DND-41 (cell line): ENCODE measurements at regions not wholly inside any gene's neighbourhood (a gene's known extent, or its start where the extent isn't known, plus 50 kb on each side); places are given as distances from the start of the nearest gene placed in this dataset.
A peak's percentile ranks its signal among the peaks of the same experiment; 100 is the strongest.

Experiments
- ATAC-seq: fragments of 200-7000 bp; cut with Tn5 transposase; 3 replicates; pipeline ENCODE4 v1.9.1; 2021; ENCODE audit warnings: low read depth; ENCODE audit not compliant: insufficient read depth
- DNase-seq: peaks from one replicate; pipeline ENCODE4 v3.0.0-alpha.2; 2020
- H2AFZ ChIP-seq: 2 replicates; pipeline ENCODE4 v1.6.0; 2012; ENCODE audit warnings: low read depth, low read length
- H3K27ac ChIP-seq: 2 replicates; pipeline ENCODE4 v1.5.1; 2012; ENCODE audit warnings: low read length, inconsistent platforms
- H3K27me3 ChIP-seq: fragments of 200-600 bp; sonication (generic); 2 replicates; pipeline ENCODE4 v1.6.0; 2012; ENCODE audit warnings: low read length, mild to moderate bottlenecking, inconsistent platforms; ENCODE audit not compliant: insufficient read depth, poor library complexity
- H3K36me3 ChIP-seq: 2 replicates; pipeline ENCODE4 v1.5.1; 2012; ENCODE audit warnings: low read length, inconsistent platforms; ENCODE audit not compliant: insufficient read depth
- H3K4me1 ChIP-seq: 2 replicates; pipeline ENCODE4 v1.5.1; 2012; ENCODE audit warnings: mild to moderate bottlenecking, low read length; ENCODE audit not compliant: insufficient read depth
- H3K4me2 ChIP-seq: 2 replicates; pipeline ENCODE4 v1.6.0; 2012; ENCODE audit warnings: mild to moderate bottlenecking, moderate library complexity, low read length, inconsistent platforms; ENCODE audit not compliant: insufficient read depth
- H3K4me3 ChIP-seq, 2 experiments: fragments of 200-600 bp in 1 of 2; shearing (Covaris generic) in 1 of 2; 2 replicates each; pipeline ENCODE4 v1.5.1; 2012 to 2016; ENCODE audit warnings: inconsistent platforms in 2 of 2, low read length in 2 of 2, mild to moderate bottlenecking in 2 of 2, low read depth in 1 of 2, moderate library complexity in 1 of 2
- H3K79me2 ChIP-seq: 2 replicates; pipeline ENCODE4 v1.6.0; 2012; ENCODE audit warnings: low read length, inconsistent platforms; ENCODE audit not compliant: insufficient read depth
- H3K9ac ChIP-seq: 2 replicates; pipeline ENCODE4 v1.6.0; 2012; ENCODE audit warnings: low read depth, mild to moderate bottlenecking, inconsistent platforms, low read length, moderate library complexity
- H3K9me3 ChIP-seq: 2 replicates; pipeline ENCODE4 v1.5.1; 2012; ENCODE audit warnings: low read length, moderate library complexity, mild to moderate bottlenecking, inconsistent platforms; ENCODE audit not compliant: insufficient read depth, severe bottlenecking
- H4K20me1 ChIP-seq: 2 replicates; pipeline ENCODE4 v1.6.0; 2012; ENCODE audit warnings: low read length; ENCODE audit not compliant: insufficient read depth
- CTCF ChIP-seq: IDR thresholded peaks from 2 replicates; pipeline ENCODE4 v1.5.1; 2012; ENCODE audit warnings: borderline replicate concordance, low read length, moderate library complexity, mild to moderate bottlenecking; ENCODE audit not compliant: poor library complexity, severe bottlenecking; ENCODE audit errors: extremely low read depth
- EZH2 ChIP-seq: IDR thresholded peaks from 3 replicates; pipeline ENCODE4 v1.6.1; 2012; ENCODE audit warnings: borderline replicate concordance, low read depth, mild to moderate bottlenecking, moderate library complexity, low read length, inconsistent platforms; ENCODE audit not compliant: severe bottlenecking

- Histone ChIP-seq H3K79me2 (no peaks in the 10 kb centered on the region), H3K4me2 (no peak overlapping the region), H3K9ac (no peak overlapping the region), H2AFZ (no peak overlapping the region), H3K27ac (peak overlapping the region; percentile 30; the same call in 1 of the 2 replicates), H3K27me3 (no peaks in the 10 kb centered on the region), H4K20me1 (no peaks in the 10 kb centered on the region), H3K9me3 (no peaks in the 10 kb centered on the region), H3K36me3 (no peaks in the 10 kb centered on the region), H3K4me1 (peaks cover 80% of the 10 kb centered on the region), H3K4me3 (no peak overlapping the region)
- DNase-seq (no peak), ATAC-seq (no peak)
- peak; percentile 2 for TF ChIP-seq CTCF
- TF ChIP-seq EZH2: no peak
These were observed 60.9 kb upstream of the CD93 start for GRCh38 chr20:23146857-23147637.

GRCh38 chr20:23146181-23146580 is 60.1 kb upstream of the CD93 start:
- Histone ChIP-seq H3K4me1 (peaks cover 80% of the 10 kb centered on the region), H3K79me2 (no peaks in the 10 kb centered on the region), H3K4me3 (no peak overlapping the region), H3K27ac (no peak overlapping the region; the same call in 1 of the 2 replicates), H3K9me3 (no peaks in the 10 kb centered on the region), H4K20me1 (no peaks in the 10 kb centered on the region), H3K4me2 (no peak overlapping the region), H2AFZ (no peak overlapping the region), H3K27me3 (no peaks in the 10 kb centered on the region), H3K9ac (no peak overlapping the region), H3K36me3 (no peaks in the 10 kb centered on the region)
- no peak for TF ChIP-seq CTCF
- no peak for TF ChIP-seq EZH2
- ATAC-seq (no peak), DNase-seq (no peak)

- no peak overlapping the region for H2AFZ ChIP-seq
- ATAC-seq (no peak), DNase-seq (no peak)
- H3K27ac ChIP-seq: peak overlapping the region; percentile 85; the same call in 1 of the 2 replicates
- H4K20me1 ChIP-seq: no peaks in the 10 kb centered on the region
- H3K27me3 ChIP-seq: no peaks in the 10 kb centered on the region
- no peaks in the 10 kb centered on the region for H3K79me2 ChIP-seq
- no peak overlapping the region for H3K9ac ChIP-seq
- TF ChIP-seq CTCF: no peak
- TF ChIP-seq EZH2: no peak
- H3K9me3 ChIP-seq: no peaks in the 10 kb centered on the region
- H3K4me1 ChIP-seq: peaks cover 80% of the 10 kb centered on the region
- no peak overlapping the region for H3K4me2 ChIP-seq
- H3K36me3 ChIP-seq: no peaks in the 10 kb centered on the region
- no peak overlapping the region for H3K4me3 ChIP-seq
These were observed 59.2 kb upstream of the CD93 start for GRCh38 chr20:23145281-23145700.

- no peaks in the 10 kb centered on the region for H3K79me2 ChIP-seq
These were observed 58.7 kb upstream of the CD93 start for GRCh38 chr20:23144856-23145255.

More at GRCh38 chr20:23144856-23145255, 58.7 kb upstream of the CD93 start:
- Histone ChIP-seq H3K4me1 (peaks cover 79% of the 10 kb centered on the region), H3K27me3 (no peaks in the 10 kb centered on the region), H3K9me3 (no peaks in the 10 kb centered on the region), H3K9ac (no peak overlapping the region), H4K20me1 (no peaks in the 10 kb centered on the region), H3K27ac (peak overlapping the region; percentile 85; the same call in 1 of the 2 replicates), H3K4me2 (no peak overlapping the region), H3K4me3 (no peak overlapping the region), H3K36me3 (no peaks in the 10 kb centered on the region), H2AFZ (no peak overlapping the region)
- ATAC-seq (no peak), DNase-seq (no peak)
- TF ChIP-seq EZH2 (no peak), CTCF (no peak)
